NCI-H1694 treated with DMSO at 0.1 percent for 48 hours (cell line): ENCODE measurements at regions not wholly inside any gene's neighbourhood (a gene's known extent, or its start where the extent isn't known, plus 50 kb on each side); places are given as distances from the start of the nearest gene placed in this dataset.
A peak's percentile ranks its signal among the peaks of the same experiment; 100 is the strongest.

ENCODE experiments used
- DNase-seq: peaks from one replicate; lab custom pipeline; 2025; lab: John Stamatoyannopoulos, UW

DNA sequence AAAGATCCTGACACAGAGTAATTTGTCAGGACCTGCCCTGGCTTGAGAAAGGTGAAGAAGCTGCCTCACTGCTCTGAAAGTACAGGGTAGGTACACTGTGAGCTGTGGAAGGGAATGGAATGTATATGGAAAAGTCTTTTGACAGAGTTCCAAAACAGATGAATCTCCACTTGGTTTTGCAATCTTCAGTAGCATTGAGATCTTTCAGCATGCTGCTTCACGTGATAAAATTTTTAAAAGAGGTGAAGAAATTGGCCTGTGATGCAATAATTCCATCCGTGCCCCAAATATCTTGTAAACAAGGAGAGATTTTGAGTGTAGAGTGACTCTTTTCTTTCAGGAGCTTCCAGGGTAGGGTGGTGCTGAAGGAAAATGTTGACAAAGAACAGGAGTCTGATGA, 123.1 kb downstream of the OSR1 start:
- DNase-seq = no peak

GRCh38 chr2:19232312-19232711, 126.1 kb downstream of the OSR1 start:
- DNase-seq = no peak

GRCh38 chr2:19231625-19232024, 126.8 kb downstream of the OSR1 start:
- no peak for DNase-seq

DNA sequence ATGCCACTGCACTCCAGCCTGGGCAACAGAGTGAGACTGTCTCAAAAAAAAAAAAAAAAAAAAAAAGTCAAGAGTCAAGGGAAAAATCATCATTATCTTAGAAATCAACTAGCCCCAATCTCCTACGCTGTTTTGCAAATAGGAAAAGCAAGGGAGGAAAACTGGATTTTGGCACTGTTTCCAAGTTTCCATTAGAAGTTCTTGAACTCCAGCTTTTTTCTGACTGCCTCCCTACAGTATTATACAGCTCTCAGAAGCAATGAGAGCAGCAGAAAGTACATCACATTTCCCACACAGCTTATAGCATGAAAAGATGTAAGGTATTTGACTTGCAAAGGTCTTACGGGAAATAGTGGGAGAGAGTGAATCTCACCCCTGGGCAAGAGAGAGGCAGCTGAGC, 127.8 kb downstream of the OSR1 start:
- no peak for DNase-seq

GRCh38 chr2:19228715-19229114, 129.7 kb downstream of the OSR1 start:
- peak; percentile 56 for DNase-seq

GRCh38 chr2:19228181-19228593, 130.2 kb downstream of the OSR1 start:
- DNase-seq = peak; percentile 64

DNA sequence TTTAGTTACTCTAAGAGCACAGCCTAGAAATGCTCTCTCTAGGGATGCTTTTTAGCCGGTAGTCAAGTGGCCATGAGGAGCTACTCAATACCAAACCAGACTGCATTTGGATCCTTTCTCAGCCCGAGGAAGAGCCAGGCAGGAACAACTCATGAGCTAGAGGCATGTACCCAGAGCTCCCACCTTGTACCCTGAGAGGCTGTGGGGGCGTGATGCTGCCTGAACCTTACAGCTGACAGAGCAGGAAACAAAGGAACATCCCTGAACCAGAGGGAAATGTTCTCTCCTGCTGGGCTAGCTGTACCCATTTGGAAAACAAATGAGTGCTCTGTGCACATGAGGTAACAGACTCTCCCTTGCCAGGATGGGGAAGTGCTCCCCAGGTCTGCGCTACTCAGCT, 131.6 kb downstream of the OSR1 start:
- no peak for DNase-seq

GRCh38 chr2:19226386-19226785, 132.0 kb downstream of the OSR1 start:
- no peak for DNase-seq

DNA sequence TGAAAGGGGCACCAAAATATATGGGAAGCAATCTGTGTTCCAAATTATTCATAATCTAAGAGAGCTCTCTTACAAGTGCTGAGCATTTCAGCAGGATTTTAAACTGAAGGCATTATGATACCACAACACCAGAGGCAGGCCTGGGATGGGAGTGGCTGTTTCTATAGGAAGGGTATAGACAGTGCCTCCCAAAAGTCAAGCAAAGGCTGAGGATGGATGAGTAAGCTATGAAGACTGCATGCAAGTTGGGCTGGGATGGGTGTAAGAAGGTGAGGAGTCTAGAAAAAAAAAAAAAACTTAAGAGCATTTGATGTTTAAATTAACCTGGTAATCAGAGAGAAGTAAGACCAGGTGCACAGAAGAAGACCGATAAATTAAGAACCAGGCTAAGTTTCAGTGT, 132.5 kb downstream of the OSR1 start:
- no peak for DNase-seq

- no peak for DNase-seq
Observed at GRCh38 chr2:19225126-19225525, 133.3 kb downstream of the OSR1 start.

- no peak for DNase-seq
Observed at GRCh38 chr2:19224486-19224885, 133.9 kb downstream of the OSR1 start.

DNA sequence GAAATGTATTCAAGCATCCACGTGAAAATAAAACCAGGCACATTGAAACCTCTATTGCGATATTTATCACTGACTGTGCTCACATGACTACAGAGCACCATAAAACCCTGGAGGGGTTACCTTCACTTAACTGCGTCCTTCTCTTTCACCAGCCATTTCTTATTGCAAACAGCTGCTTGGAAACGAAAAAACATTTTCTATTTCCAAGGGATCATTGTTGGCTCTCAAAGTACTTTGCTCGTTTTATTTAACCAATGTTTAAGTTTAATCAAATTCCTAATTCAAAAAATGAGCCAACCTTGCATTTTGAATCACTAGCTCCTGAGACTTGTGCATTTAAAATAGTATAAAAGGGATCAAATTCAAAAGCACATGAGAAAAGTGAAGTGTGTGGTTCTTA, 134.4 kb downstream of the OSR1 start:
- no peak for DNase-seq

DNA sequence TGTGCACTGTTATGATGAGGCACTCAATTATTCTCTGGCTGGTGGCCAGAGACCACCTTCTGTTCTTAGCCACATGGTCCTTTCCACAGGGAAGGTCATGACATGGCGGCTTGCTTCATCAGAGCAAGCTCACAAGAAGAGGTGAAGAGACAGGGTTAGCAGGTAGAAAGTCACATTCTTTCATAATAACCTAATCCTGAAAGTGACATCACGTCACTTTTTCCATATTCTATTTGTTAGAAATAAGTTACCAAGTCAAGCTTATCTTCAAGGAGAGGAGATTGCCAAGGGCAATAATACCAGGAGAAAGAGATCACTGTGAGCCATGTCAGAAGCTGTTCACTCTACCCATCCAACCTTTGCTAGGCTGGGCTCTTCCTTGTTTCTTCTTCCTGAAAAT, 139.4 kb downstream of the OSR1 start:
- peak; percentile 52 for DNase-seq

GRCh38 chr2:19218166-19218565, 140.3 kb downstream of the OSR1 start:
- DNase-seq = no peak

- DNase-seq = no peak
Observed at GRCh38 chr2:19216676-19217602, 141.5 kb downstream of the OSR1 start.

GRCh38 chr2:19216238-19216637, 142.2 kb downstream of the OSR1 start:
- no peak for DNase-seq

DNA sequence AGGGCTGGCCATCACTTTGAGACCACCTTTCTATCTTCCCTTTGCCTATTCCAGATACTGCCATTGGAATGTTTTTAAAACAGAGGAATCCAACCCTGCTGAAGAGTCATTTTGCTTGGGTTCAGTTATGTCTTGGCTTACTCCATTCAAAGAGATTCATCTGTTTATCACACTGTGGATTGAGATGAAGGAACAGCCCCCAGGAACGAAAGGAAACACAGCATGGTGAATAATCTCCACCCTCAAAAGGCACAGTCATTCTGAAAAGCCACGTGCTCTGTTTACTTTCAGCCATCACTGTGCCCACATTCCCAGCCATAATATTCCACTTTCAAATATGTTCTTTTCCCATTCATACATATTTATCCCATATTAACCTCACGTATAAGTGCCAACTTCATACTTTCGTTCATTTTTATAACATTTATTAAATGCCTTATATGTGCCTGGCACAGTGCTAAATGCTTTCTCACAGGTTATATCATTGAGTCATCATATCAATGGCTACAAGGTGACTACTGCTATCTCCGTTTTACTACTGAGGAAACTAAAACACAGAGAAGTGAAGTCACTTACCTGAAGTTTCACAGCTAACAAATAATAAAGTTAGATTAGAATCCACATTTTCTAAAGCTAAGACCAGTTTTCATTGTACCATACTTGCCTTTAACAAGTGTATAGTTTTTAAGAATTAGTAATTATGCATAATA, 143.6 kb downstream of the OSR1 start:
- no peak for DNase-seq

DNA sequence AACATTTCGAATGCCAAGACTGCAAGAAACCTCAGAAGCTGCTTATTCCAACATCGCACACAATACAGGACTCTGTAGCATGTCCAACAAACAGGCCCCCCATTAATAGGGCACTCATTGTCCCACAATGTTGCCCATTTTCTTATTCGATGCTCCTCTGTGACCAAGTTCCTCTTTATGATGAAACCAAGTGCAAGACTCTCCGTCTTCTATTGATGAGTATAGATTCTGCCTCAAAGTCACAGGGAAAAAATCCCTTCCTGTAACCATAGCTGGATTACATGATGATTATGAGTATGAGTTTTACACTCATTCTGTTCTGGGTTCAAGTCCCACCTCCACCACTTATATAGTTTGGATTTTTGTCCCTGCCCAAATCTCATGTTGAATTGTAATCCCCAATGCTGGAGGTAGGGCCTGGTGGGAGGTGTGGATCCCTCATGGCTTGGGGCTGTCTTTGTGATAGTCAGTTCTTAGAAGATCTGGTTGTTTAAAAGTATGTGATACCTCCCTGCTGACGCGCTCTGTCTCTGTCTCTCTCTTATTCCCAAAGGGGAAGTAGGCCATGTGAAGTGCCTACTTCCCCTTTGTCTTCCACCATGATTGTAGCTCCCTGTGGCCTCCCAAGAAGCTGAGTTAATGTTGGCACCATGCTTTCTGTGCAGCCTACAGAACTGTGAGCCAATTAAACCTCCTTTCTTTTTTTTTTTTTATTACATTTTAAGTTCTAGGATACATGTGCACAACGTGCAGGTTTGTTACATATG, 148.7 kb downstream of the OSR1 start:
- no peak for DNase-seq

- no peak for DNase-seq
Observed at GRCh38 chr2:19208479-19209199, 149.8 kb downstream of the OSR1 start.

DNA sequence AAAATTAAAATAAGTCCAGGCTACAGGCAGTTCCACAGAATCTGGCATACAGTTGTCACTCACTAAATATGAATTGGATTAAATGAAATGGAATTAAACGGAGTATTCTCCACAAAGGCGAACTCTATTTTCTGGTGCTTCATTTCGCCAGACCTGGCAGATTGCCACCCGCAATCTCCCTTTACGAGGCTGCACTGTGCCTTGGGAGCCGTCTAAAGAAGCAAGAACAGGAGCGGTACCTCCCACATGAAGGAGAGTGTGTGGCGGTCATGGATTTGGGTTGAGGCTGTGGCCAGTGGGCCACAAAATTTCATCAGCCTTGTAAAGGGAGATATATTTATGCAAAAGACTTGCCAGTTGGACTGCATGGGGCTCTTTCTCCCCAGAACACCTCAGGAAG, 151.0 kb downstream of the OSR1 start:
- no peak for DNase-seq

DNA sequence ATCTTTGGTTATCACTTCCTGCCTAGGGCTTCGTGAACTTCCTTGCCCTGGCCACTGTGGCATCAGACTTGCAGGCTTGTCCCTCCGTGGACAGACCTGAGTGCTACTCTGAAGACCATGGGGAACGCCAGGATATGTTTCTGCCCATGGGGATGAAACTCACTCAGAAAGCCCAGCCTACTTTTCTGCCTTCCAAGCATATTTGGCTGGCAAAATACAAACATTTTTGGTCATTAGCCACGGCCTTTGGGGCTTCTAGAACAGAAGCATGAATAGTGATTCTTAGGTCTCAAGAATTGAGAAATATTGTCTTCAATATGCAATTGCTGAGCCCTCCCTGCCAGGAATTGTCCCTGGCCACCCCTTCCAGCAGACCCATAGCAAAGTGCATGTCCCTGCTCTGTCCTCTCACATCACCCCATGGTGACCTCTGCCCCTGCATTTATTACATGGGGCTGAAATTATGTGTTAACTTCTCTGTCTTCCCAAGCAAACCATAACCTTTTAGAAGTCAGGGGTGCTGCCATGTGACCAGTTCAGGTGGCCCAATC, 152.4 kb downstream of the OSR1 start:
- no peak for DNase-seq

DNA sequence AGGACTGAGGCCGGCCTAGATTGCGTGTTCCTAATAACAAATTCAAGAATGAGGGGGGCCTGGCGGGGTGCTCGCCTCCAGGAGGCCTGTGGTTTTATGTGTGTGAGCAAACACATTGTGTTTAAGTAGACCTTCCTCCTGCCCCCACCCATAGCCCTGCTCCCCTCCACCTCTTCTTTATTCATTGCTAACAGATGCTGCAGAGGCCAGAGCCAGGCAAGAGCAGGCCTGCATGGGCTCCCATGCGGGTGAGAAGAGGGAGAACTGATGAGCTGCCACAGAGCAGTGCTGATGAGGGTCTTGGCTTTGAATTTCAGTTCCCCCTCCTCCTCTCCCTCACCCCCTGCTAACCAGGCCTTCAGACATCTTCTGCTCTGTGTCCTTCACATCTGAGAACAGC, 154.6 kb downstream of the OSR1 start:
- no peak for DNase-seq
